ENCODE measurements at regions not wholly inside any gene's neighbourhood (a gene's known extent, or its start where the extent isn't known, plus 50 kb on each side); places are given as distances from the start of the nearest gene placed in this dataset.

GRCh38 chr2:7479603-7480002 lies 562.4 kb downstream of the RNF144A start:
- Histone ChIP-seq H3K4me3 (no peak overlapping the region), H3K4me1 (replicated peaks in 1 of 2; ENCODE audit: control insufficient read depth in 2 of 2, insufficient read depth in 2 of 2, low read length in 2 of 2) (no peaks in the 10 kb centered on the region), H4K20me1 (replicated peaks; ENCODE audit: control insufficient read depth, insufficient read depth, low read length) (no peaks in the 10 kb centered on the region), H3K36me3 (ENCODE audit: control insufficient read depth, insufficient read depth, low read length) (no peaks in the 10 kb centered on the region), H3K27ac (ENCODE audit: extremely low read depth, low read depth, low read length) (no peak overlapping the region), H3K4me2 (ENCODE audit: insufficient read depth, low read length) (no peak overlapping the region), H3K9me3 (replicated peaks; ENCODE audit: control insufficient read depth, insufficient read depth, low read depth, low read length) (no peaks in the 10 kb centered on the region), H3K27me3 (ENCODE audit: control insufficient read depth in 2 of 2, insufficient read depth in 2 of 2, low read length in 2 of 2) (no peaks in the 10 kb centered on the region), H3K79me2 (ENCODE audit: control insufficient read depth, insufficient read depth, low read length) (no peaks in the 10 kb centered on the region), H3K9me1 (ENCODE audit: control insufficient read depth, insufficient read depth, low read length) (no peaks in the 10 kb centered on the region), H3K9ac (ENCODE audit: insufficient read depth in 1 of 2, low read depth in 2 of 2, low read length in 2 of 2) (no peak overlapping the region), H2AFZ (ENCODE audit: low read depth, low read length) (no peak overlapping the region)
- DNase-seq (ENCODE audit: extremely low read depth in 1 of 4, low spot score in 3 of 4) (no peak), FAIRE-seq (no peak), ATAC-seq (no peak)
- intact Hi-C loops (cut with micrococcal nuclease) (no loop called here), in situ Hi-C loops (cut with MboI) (no loop called here)
- CTCF ChIA-PET (ENCODE audit: low intra/inter-chr PET ratio), result no interaction called here
- TF ChIP-seq ZNF398 (CRISPR knock-in tag; IDR thresholded peaks at IDR 0.05) (no peak), RHOXF2B (CRISPR knock-in tag; conservative IDR thresholded peaks at IDR 0.05) (no peak), BCL6 (CRISPR knock-in tag; IDR thresholded peaks at IDR 0.05) (no peak), KDM5B (IDR thresholded peaks at IDR 0.05; ENCODE audit: insufficient replicate concordance, low read depth, low read length) (no peak), DMBX1 (CRISPR knock-in tag; IDR thresholded peaks at IDR 0.05; ENCODE audit: borderline replicate concordance) (no peak), SMAD4 (CRISPR knock-in tag; conservative IDR thresholded peaks at IDR 0.05) (no peak), NR3C1 (CRISPR knock-in tag; IDR thresholded peaks at IDR 0.05) (no peak), CEBPZ (IDR thresholded peaks at IDR 0.05; ENCODE audit: borderline replicate concordance, low read depth, low read length) (no peak), ZFP1 (CRISPR knock-in tag; IDR thresholded peaks at IDR 0.05) (no peak), POLR2H (tag; IDR thresholded peaks at IDR 0.05; ENCODE audit: low read depth) (no peak), SETDB1 (IDR thresholded peaks at IDR 0.05; ENCODE audit: low read length) (no peak), NCOA6 (IDR thresholded peaks at IDR 0.05) (no peak)
- POLR2A ChIA-PET, result no interaction called here
- no TSS peak for BruUV-seq (replicated peaks)

Data from K562 (cell line).